Activated CD8-positive, alpha-beta T cell treated with anti-CD3 and anti-CD28 coated beads for 36 hours (primary cell): ENCODE measurements at regions not wholly inside any gene's neighbourhood (a gene's known extent, or its start where the extent isn't known, plus 50 kb on each side); places are given as distances from the start of the nearest gene placed in this dataset.

Source experiments
- ATAC-seq: fragments of 200-7000 bp; cut with Tn5 transposase; one replicate; pipeline ENCODE4 v1.10.0; 2021; ENCODE audit warnings: mild to moderate bottlenecking, moderate library complexity
- CTCF ChIA-PET: fragments of 350-600 bp; sonication (Branson Sonifier 250); formaldehyde crosslinking; loops from one replicate; lab custom pipeline; 2021; ENCODE audit warnings: antibody characterized with exemption; lab: Charles Lee
- POLR2A ChIA-PET: fragments of 350-600 bp; sonication (Branson Sonifier 250); formaldehyde crosslinking; loops from one replicate; lab custom pipeline; 2021; ENCODE audit warnings: antibody characterized with exemption; lab: Charles Lee
- DNase-seq: peaks from one replicate; pipeline ENCODE4 v3.0.0-alpha.2; 2020
- H3K27ac Mint-ChIP-seq: one replicate; pipeline ENCODE4 v1.8.0; 2021; ENCODE audit warnings: mild to moderate bottlenecking, mixed read lengths
- H3K27me3 Mint-ChIP-seq: one replicate; pipeline ENCODE4 v1.8.0; 2021; ENCODE audit warnings: mixed read lengths
- H3K36me3 Mint-ChIP-seq: one replicate; pipeline ENCODE4 v1.8.0; 2021; ENCODE audit warnings: low read depth, mixed read lengths
- H3K4me1 Mint-ChIP-seq: one replicate; pipeline ENCODE4 v1.8.0; 2021; ENCODE audit warnings: low read depth, mixed read lengths
- H3K4me3 Mint-ChIP-seq: one replicate; pipeline ENCODE4 v1.8.0; 2021; ENCODE audit warnings: mild to moderate bottlenecking, moderate library complexity, mixed read lengths
- H3K9me3 Mint-ChIP-seq: one replicate; pipeline ENCODE4 v1.8.0; 2021; ENCODE audit warnings: mixed read lengths
- intact Hi-C: fragments of 100-400 bp; cut with micrococcal nuclease; formaldehyde crosslinking; loops from one replicate; pipeline ENCODE4 v1.10.0; 2022
- TF ChIP-seq, protein P1 (sequence below): fragments of 200-600 bp; IDR thresholded peaks from one replicate; pipeline ENCODE4 v1.8.0; 2022; ENCODE audit warnings: antibody characterized with exemption, mild to moderate bottlenecking

DNA sequence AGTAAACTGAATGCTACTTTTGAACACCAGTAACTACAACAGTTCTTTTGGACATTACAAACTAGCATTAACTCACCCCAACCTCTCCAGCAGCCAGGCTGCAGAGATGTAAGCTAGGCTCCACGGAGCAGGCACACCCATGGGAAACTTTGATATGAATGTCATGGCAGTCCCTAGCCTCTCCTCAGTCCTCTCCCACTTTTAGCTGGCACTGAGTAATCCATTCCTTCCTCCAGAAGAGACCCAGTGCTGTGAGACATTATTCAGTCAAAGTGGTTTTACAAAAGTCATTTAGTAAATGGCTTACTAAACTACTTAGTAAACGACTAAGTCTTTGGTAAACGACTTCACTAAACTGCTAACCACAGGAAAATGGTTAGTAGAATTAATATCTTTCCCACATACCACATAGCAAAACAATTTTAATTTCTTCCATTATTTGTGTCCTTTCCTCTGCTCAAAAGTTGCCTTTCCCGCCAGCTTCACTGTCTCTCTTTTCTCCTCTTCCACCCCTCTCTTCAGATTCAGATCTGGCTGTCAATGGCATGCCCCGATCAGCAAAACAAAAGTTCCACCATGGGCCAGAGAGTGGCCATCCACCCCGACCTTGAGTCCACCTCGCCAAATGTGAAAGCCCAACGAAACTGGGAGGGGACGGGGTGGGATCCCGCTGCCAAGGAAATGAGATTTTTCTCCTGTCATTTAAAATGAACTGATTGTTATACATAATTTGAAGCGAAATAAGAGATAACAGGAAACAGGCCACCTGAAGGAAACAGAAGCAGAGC is 67.5 kb upstream of the TJP1 start:
- Mint-ChIP-seq H3K27ac (no peak overlapping the region), H3K9me3 (no peaks in the 10 kb centered on the region), H3K4me1 (no peaks in the 10 kb centered on the region), H3K27me3 (peaks cover 10% of the 10 kb centered on the region), H3K36me3 (no peaks in the 10 kb centered on the region), H3K4me3 (no peak overlapping the region)
- POLR2A ChIA-PET, result no interaction called here
- ATAC-seq (no peak), DNase-seq (no peak)
- TF ChIP-seq, protein P1, sequence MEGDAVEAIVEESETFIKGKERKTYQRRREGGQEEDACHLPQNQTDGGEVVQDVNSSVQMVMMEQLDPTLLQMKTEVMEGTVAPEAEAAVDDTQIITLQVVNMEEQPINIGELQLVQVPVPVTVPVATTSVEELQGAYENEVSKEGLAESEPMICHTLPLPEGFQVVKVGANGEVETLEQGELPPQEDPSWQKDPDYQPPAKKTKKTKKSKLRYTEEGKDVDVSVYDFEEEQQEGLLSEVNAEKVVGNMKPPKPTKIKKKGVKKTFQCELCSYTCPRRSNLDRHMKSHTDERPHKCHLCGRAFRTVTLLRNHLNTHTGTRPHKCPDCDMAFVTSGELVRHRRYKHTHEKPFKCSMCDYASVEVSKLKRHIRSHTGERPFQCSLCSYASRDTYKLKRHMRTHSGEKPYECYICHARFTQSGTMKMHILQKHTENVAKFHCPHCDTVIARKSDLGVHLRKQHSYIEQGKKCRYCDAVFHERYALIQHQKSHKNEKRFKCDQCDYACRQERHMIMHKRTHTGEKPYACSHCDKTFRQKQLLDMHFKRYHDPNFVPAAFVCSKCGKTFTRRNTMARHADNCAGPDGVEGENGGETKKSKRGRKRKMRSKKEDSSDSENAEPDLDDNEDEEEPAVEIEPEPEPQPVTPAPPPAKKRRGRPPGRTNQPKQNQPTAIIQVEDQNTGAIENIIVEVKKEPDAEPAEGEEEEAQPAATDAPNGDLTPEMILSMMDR, result no peak
- intact Hi-C loops, result no loop called here
- CTCF ChIA-PET, result no interaction called here

DNA sequence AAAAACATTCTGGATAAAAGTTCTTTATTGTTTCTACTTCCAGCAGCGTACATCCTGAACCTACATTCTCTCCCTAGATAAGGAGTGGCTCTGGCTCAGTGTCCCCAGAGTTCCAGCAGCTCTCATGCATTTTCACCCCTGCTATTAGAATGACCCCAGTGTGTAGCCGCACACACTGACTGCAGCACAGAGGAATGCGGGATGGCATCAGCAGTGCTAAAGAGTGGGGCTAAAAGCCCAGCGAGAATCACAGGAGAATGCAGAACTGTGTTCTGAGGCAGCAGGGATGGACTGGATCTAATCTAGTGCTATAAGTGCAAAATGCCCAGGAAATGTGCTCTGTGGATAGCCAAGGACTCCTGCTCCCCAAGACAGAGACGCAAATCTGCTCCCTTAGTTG is 66.4 kb upstream of the TJP1 start:
- H3K27ac Mint-ChIP-seq, result no peak overlapping the region
- ChIA-PET POLR2A (no interaction called here), CTCF (no interaction called here)
- DNase-seq, result no peak
- no peaks in the 10 kb centered on the region for H3K9me3 Mint-ChIP-seq
- no peaks in the 10 kb centered on the region for H3K4me1 Mint-ChIP-seq
- intact Hi-C loops, result no loop called here
- no peaks in the 10 kb centered on the region for H3K36me3 Mint-ChIP-seq
- H3K27me3 Mint-ChIP-seq, result peaks cover 16% of the 10 kb centered on the region
- no peak for ATAC-seq
- H3K4me3 Mint-ChIP-seq, result no peak overlapping the region
- TF ChIP-seq, protein P1, result no peak

DNA sequence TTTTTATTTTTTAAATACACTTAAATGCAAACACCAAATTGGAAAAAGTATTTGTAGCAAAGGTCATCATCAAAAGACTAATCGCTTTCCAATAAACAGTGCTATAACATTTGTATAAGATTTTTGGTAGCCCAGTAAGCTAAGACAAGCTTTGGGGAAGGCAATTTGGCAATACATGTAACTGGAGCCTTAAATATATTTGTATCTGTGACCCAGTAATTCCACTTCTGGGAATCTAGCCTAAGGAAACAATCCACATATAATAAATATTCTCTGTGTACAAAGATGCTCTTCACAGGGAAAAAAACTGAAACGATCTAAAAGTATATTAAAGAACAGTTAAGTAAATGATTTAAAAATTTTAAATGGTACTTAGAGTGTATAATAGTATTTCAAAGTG is 65.5 kb upstream of the TJP1 start:
- TF ChIP-seq, protein P1, result no peak
- Mint-ChIP-seq H3K27ac (no peak overlapping the region), H3K4me1 (no peaks in the 10 kb centered on the region), H3K27me3 (peaks cover 16% of the 10 kb centered on the region), H3K9me3 (no peaks in the 10 kb centered on the region), H3K4me3 (no peak overlapping the region), H3K36me3 (no peaks in the 10 kb centered on the region)
- ChIA-PET POLR2A (no interaction called here), CTCF (no interaction called here)
- ATAC-seq (no peak), DNase-seq (no peak)
- intact Hi-C loops, result no loop called here

DNA sequence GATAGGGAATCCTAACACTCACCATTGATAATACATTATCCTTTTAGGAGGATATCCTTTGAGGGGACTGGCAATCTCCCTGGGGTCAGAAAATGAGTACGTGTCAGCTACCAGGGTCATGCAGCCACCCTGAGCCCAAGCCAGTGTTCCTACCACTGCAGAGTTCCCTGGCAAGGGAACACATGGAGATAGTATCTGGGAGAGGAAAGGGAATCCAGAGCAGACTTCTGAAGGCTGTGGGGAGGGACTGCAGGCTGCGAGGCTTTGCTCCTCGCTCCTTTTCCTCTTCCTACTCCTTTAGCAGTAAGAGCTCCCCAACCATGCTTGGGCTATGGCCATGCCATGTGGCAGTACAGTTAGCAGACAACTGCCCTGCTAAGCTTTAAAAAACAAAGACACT is 62.9 kb upstream of the TJP1 start:
- no peak for ATAC-seq
- Mint-ChIP-seq H3K36me3 (no peaks in the 10 kb centered on the region), H3K4me1 (no peaks in the 10 kb centered on the region), H3K27me3 (peaks cover 26% of the 10 kb centered on the region), H3K9me3 (no peaks in the 10 kb centered on the region), H3K4me3 (no peak overlapping the region), H3K27ac (no peak overlapping the region)
- intact Hi-C loops, result no loop called here
- POLR2A ChIA-PET, result no interaction called here
- CTCF ChIA-PET, result interaction anchor here (1.2 kb wide), 1 partner anchor 41 kb away, joined by 3 read pairs; no protein-coding TSS in a partner anchor
- no peak for DNase-seq
- TF ChIP-seq, protein P1, result no peak

DNA sequence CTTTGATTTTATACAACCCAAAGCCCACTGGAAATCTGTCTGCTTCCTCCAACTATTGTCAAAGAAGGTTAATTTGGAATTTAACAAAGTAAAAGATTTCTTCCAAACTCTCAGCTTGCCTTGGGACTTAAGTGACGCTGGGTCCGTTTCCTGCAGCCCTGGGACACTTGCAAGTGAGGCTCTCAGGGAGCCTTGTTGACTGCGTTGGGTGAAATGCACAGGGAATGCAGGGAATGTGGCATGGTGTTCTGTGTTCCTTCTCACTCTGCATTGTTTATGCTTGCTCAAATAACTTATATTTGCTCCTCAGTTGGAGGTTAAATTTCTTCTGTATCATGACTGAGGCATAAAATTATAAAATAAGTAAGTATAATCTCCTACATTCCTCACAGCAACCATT is 60.9 kb upstream of the TJP1 start:
- Mint-ChIP-seq H3K4me1 (no peaks in the 10 kb centered on the region), H3K36me3 (no peaks in the 10 kb centered on the region), H3K27ac (no peak overlapping the region), H3K9me3 (no peaks in the 10 kb centered on the region), H3K27me3 (peaks cover 26% of the 10 kb centered on the region), H3K4me3 (no peak overlapping the region)
- TF ChIP-seq, protein P1, result no peak
- ChIA-PET CTCF (no interaction called here), POLR2A (no interaction called here)
- intact Hi-C loops, result no loop called here
- ATAC-seq (no peak), DNase-seq (no peak)
